ENCODE measurements at regions not wholly inside any gene's neighbourhood (a gene's known extent, or its start where the extent isn't known, plus 50 kb on each side); places are given as distances from the start of the nearest gene placed in this dataset.

- no peak overlapping the region for H3K27ac Mint-ChIP-seq
- no peaks in the 10 kb centered on the region for H3K36me3 Mint-ChIP-seq
- H3K4me3 Mint-ChIP-seq, result no peak overlapping the region
- H3K9me3 Mint-ChIP-seq, result peaks cover 0 to 9% (median 2%) of the 10 kb centered on the region in 3 donors
- peaks cover 0 to 1% (median 0%) of the 10 kb centered on the region in 3 donors for H3K4me1 Mint-ChIP-seq
- peaks cover 9% of the 10 kb centered on the region for H3K27me3 Mint-ChIP-seq
Observed at GRCh38 chr12:105930557-105931503, 207.9 kb downstream of the NUAK1 start.

- Mint-ChIP-seq H3K36me3 (no peaks in the 10 kb centered on the region), H3K4me3 (no peak overlapping the region), H3K27me3 (peaks cover 9% of the 10 kb centered on the region), H3K9me3 (peaks cover 0 to 9% (median 2%) of the 10 kb centered on the region in 3 donors), H3K4me1 (no peaks in the 10 kb centered on the region), H3K27ac (no peak overlapping the region)
Observed at GRCh38 chr12:105931762-105932570, 206.8 kb downstream of the NUAK1 start.

- Mint-ChIP-seq H3K9me3 (no peaks in the 10 kb centered on the region), H3K27me3 (peaks cover 13% of the 10 kb centered on the region), H3K36me3 (no peaks in the 10 kb centered on the region), H3K4me1 (no peaks in the 10 kb centered on the region), H3K4me3 (no peak overlapping the region), H3K27ac (peak overlapping the region in 1 of 3 donors; percentile 20)
Observed at GRCh38 chr12:105933671-105934665, 204.8 kb downstream of the NUAK1 start.

- no peaks in the 10 kb centered on the region for H3K4me1 Mint-ChIP-seq
- H3K36me3 Mint-ChIP-seq, result no peaks in the 10 kb centered on the region
- H3K9me3 Mint-ChIP-seq, result no peaks in the 10 kb centered on the region
- H3K4me3 Mint-ChIP-seq, result no peak overlapping the region
- H3K27ac Mint-ChIP-seq, result no peak overlapping the region
- H3K27me3 Mint-ChIP-seq, result peaks cover 13% of the 10 kb centered on the region
Observed at GRCh38 chr12:105935106-105935505, 203.6 kb downstream of the NUAK1 start.

- Mint-ChIP-seq H3K9me3 (no peaks in the 10 kb centered on the region), H3K27ac (no peak overlapping the region), H3K4me1 (no peaks in the 10 kb centered on the region), H3K36me3 (no peaks in the 10 kb centered on the region), H3K27me3 (peaks cover 13% of the 10 kb centered on the region), H3K4me3 (no peak overlapping the region)
Observed at GRCh38 chr12:105935981-105936380, 202.8 kb downstream of the NUAK1 start.

- H3K9me3 Mint-ChIP-seq, result no peaks in the 10 kb centered on the region
- no peak overlapping the region for H3K27ac Mint-ChIP-seq
- peak overlapping the region in 1 of 4 donors; percentile 25 for H3K4me3 Mint-ChIP-seq
- H3K4me1 Mint-ChIP-seq, result no peaks in the 10 kb centered on the region
- H3K27me3 Mint-ChIP-seq, result peaks cover 13% of the 10 kb centered on the region
- H3K36me3 Mint-ChIP-seq, result no peaks in the 10 kb centered on the region
Observed at GRCh38 chr12:105936496-105936895, 202.3 kb downstream of the NUAK1 start.

GRCh38 chr12:105937009-105937408, 201.7 kb downstream of the NUAK1 start:
- H3K4me1 Mint-ChIP-seq, result no peaks in the 10 kb centered on the region
- H3K27ac Mint-ChIP-seq, result no peak overlapping the region
- peaks cover 10% of the 10 kb centered on the region for H3K27me3 Mint-ChIP-seq

GRCh38 chr12:105939181-105939721, 199.5 kb downstream of the NUAK1 start:
- H3K27ac Mint-ChIP-seq, result no peak overlapping the region
- no peak overlapping the region for H3K4me3 Mint-ChIP-seq
- peaks cover 0 to 3% (median 0%) of the 10 kb centered on the region in 3 donors for H3K9me3 Mint-ChIP-seq
- peaks cover 11% of the 10 kb centered on the region for H3K27me3 Mint-ChIP-seq
- no peaks in the 10 kb centered on the region for H3K36me3 Mint-ChIP-seq
- no peaks in the 10 kb centered on the region for H3K4me1 Mint-ChIP-seq

More at GRCh38 chr12:105937009-105937408, 201.7 kb downstream of the NUAK1 start:
- H3K36me3 Mint-ChIP-seq, result no peaks in the 10 kb centered on the region
- no peaks in the 10 kb centered on the region for H3K9me3 Mint-ChIP-seq
- no peak overlapping the region for H3K4me3 Mint-ChIP-seq

GRCh38 chr12:105942281-105942680, 196.5 kb downstream of the NUAK1 start:
- no peaks in the 10 kb centered on the region for H3K36me3 Mint-ChIP-seq
- peaks cover 0 to 4% (median 0%) of the 10 kb centered on the region in 3 donors for H3K9me3 Mint-ChIP-seq
- no peak overlapping the region for H3K4me3 Mint-ChIP-seq
- no peak overlapping the region for H3K27ac Mint-ChIP-seq
- H3K27me3 Mint-ChIP-seq, result peaks cover 5% of the 10 kb centered on the region
- H3K4me1 Mint-ChIP-seq, result no peaks in the 10 kb centered on the region

GRCh38 chr12:105943525-105943924, 195.2 kb downstream of the NUAK1 start:
- Mint-ChIP-seq H3K27ac (no peak overlapping the region), H3K27me3 (peaks cover 5% of the 10 kb centered on the region), H3K4me1 (no peaks in the 10 kb centered on the region), H3K36me3 (no peaks in the 10 kb centered on the region), H3K4me3 (no peak overlapping the region), H3K9me3 (peaks cover 0 to 4% (median 0%) of the 10 kb centered on the region in 3 donors)

GRCh38 chr12:105944628-105945027, 194.1 kb downstream of the NUAK1 start:
- peaks cover 4% of the 10 kb centered on the region for H3K36me3 Mint-ChIP-seq
- H3K4me3 Mint-ChIP-seq, result no peak overlapping the region
- peaks cover 5% of the 10 kb centered on the region for H3K27me3 Mint-ChIP-seq
- peaks cover 0 to 8% (median 0%) of the 10 kb centered on the region in 3 donors for H3K9me3 Mint-ChIP-seq
- H3K4me1 Mint-ChIP-seq, result no peaks in the 10 kb centered on the region
- H3K27ac Mint-ChIP-seq, result no peak overlapping the region

- peaks cover 0 to 8% (median 0%) of the 10 kb centered on the region in 3 donors for H3K9me3 Mint-ChIP-seq
- no peaks in the 10 kb centered on the region for H3K4me1 Mint-ChIP-seq
- H3K27me3 Mint-ChIP-seq, result peaks cover 5% of the 10 kb centered on the region
- no peak overlapping the region for H3K27ac Mint-ChIP-seq
- H3K4me3 Mint-ChIP-seq, result no peak overlapping the region
- peaks cover 4% of the 10 kb centered on the region for H3K36me3 Mint-ChIP-seq
Observed at GRCh38 chr12:105945880-105946279, 192.9 kb downstream of the NUAK1 start.

- Mint-ChIP-seq H3K9me3 (peaks cover 0 to 8% (median 0%) of the 10 kb centered on the region in 3 donors), H3K27ac (no peak overlapping the region), H3K4me1 (no peaks in the 10 kb centered on the region), H3K4me3 (no peak overlapping the region), H3K27me3 (peaks cover 5% of the 10 kb centered on the region), H3K36me3 (peaks cover 4% of the 10 kb centered on the region)
Observed at GRCh38 chr12:105946493-105946901, 192.3 kb downstream of the NUAK1 start.

GRCh38 chr12:105947906-105948305, 190.8 kb downstream of the NUAK1 start:
- Mint-ChIP-seq H3K4me3 (no peak overlapping the region), H3K4me1 (no peaks in the 10 kb centered on the region), H3K9me3 (peaks cover 0 to 8% (median 0%) of the 10 kb centered on the region in 3 donors), H3K36me3 (peaks cover 4% of the 10 kb centered on the region), H3K27me3 (peaks cover 6% of the 10 kb centered on the region), H3K27ac (no peak overlapping the region)

Data from IgD-negative memory B cell (primary cell).